ENCODE measurements at regions not wholly inside any gene's neighbourhood (a gene's known extent, or its start where the extent isn't known, plus 50 kb on each side); places are given as distances from the start of the nearest gene placed in this dataset.

- no peak for DNase-seq (ENCODE audit: low spot score)
Measured at GRCh38 chrX:131894995-131895394, 128.1 kb upstream of the STK26 start.

DNA sequence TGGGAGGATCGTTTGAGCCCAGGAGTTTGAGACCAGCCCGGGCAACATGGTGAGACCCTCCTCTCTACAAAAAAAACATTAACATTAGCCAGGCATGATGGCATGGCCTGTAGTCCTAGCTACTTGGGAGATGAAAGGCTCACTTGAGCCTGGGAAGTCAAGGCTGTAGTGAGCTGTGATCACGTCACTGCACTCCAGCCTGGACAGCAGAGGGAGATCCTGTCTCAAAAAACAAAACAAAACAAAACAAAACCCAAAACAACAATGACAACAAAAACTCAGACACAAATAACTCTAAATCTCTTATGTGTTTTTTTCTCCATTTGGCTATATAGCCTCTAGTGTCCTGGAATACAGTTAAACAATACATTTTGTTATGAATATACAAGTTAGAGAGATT, 127.3 kb upstream of the STK26 start:
- no peak for DNase-seq (ENCODE audit: low spot score)

GRCh38 chrX:131901546-131901945, 121.6 kb upstream of the STK26 start:
- DNase-seq (ENCODE audit: low spot score) = no peak

GRCh38 chrX:131907488-131908314, 115.4 kb upstream of the STK26 start:
- DNase-seq (ENCODE audit: low spot score) = no peak

DNA sequence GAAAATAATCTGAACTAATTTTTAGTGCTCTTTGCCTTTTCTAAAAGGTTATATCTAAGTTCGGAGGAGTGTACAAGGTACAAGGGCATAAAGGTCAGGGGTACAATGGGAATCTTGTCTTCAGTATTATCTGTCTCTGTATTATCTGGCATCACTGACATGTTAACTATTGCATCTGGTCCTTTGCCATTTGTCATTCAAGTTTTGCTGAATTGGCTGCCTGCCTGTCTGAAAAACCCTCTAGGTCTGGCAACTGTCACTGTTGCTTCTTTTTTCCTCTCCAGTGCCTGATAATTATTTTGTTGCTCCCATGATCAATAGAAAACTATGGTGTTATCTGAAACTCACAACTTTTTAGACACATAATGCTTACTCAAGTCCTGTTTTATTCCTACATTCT, 112.5 kb upstream of the STK26 start:
- DNase-seq (ENCODE audit: low spot score) = no peak

DNA sequence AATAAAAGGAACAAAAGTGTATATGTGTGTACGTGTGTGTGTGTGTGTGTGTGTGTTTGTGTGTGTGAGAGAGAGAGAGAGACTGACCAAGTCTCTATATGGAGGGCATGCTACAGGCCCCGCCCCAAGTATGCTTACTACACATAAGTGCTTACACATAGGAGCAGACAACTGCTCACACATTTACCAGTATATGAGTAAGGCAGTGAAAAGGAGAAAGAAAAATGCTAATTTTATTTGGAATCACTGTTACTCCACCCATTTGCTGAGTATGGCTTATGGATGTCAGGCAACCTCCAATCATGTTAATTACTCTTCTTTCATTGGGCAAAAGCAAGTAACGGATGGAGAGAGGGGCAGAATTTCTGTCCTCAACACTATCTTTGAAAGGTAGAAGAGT, 107.6 kb upstream of the STK26 start:
- no peak for DNase-seq (ENCODE audit: low spot score)

- no peak for DNase-seq (ENCODE audit: low spot score)
Measured at GRCh38 chrX:131917588-131917987, 105.5 kb upstream of the STK26 start.

DNA sequence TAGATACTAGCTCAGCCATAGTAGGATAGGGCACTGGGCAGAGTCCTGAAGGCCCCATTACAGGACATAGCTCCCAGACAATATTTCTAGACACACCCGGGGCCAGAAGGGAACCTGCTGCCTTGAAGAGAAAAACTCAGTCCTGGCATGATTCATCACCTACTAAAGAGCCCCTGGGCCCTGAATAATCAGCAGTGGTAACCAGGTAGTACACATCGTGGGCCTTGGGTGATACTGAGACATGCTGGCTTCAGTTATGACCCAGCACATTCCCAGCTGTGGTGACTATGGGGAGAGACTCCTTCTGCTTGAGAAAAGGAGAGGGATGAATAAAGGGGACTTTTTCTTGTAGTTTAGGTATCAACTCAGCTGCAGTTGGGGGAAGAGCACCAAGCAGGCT, 104.3 kb upstream of the STK26 start:
- DNase-seq (ENCODE audit: low spot score) = no peak

- no peak for DNase-seq (ENCODE audit: low spot score)
Measured at GRCh38 chrX:131923614-131924250, 99.4 kb upstream of the STK26 start.

DNA sequence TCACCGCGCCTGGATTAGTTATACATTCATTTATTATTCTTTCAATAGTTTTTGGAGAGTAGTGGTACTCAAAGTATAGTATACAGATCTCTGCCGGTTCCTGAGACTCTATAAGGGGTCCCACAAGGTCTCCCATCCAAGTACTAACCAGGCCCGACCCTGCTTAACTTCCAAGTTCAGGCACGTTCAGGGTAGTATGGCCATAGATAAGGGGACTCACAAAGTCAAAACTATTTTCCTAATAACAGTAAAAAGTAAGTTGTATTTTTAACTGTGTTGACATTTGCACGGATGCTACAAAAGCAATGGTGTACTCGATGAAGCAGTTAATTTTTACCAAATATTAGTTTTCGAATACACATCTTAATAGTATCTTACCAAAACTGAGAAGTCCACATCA, 84.4 kb upstream of the STK26 start:
- no peak for DNase-seq (ENCODE audit: low spot score)

DNA sequence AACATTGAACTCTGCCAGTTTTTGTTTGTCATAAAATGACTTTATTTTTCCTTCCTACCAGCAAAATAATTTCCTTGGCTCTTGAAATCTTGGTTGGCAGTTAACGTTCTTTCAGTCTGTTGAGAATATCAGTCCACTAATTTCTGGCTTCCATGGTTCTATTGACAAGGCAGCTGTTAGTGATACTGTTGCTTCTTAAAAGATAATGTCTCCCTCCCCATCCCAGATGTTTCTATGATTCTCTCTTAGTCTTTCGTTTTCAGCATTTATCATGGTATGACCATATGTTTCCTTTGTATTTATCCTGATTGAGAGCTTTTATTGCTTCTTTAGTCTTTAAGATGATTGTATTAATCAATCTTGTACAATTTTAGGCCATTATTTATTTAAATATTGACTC, 81.1 kb upstream of the STK26 start:
- DNase-seq (ENCODE audit: low spot score) = no peak

- DNase-seq (ENCODE audit: low spot score) = no peak
Measured at GRCh38 chrX:131944936-131945902, 77.9 kb upstream of the STK26 start.

DNA sequence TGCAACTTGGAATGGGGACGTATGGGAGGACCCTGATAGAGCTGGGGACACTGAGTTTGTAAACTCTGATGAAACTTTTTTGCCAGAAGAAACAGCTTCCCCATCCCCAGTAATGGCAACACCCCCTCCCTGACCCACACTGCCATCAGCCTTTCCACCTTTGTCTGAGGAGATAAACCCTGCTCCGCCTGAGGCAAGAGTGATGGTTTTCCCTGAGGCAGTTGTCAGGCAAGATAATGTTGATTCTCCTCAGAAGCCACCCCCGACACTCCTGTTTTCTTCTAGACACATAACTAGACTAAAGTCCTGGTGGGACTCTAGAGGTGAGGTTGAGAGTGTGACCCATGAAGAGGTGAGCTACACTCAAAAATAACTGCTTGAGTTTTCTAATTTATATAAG, 71.9 kb upstream of the STK26 start:
- no peak for DNase-seq (ENCODE audit: low spot score)

DNA sequence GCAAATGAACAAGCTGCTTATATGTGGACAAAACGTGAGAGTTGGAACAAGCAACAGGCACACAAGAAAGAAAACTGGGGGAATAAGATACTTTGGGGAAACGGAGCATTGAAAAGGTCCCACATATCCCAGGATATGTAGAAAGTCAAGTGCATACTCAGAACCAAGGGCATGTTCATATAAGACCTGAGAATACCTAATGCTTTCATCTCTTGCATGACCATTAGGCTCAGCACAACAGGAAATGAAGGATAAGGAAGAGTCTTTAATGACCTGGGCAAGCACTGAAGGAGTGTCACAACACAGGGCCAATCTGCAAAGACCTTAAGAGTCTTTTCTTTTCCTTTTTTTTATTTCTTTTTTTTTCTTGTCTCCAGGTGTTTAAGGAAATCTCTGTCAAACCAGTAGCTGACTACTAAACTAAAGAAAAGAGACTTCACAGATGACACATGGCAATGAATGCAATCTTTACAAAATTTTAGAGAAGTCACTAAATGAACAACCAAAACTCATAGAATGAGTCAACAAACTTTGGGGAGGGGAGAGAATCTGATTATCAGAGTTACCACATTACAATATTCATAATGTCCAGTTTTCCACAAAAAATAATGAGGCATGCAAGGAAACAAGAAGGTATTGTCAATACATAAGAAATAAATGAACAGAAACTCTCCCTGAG, 67.9 kb upstream of the STK26 start:
- peak; percentile 47 for DNase-seq (ENCODE audit: low spot score)

- DNase-seq (ENCODE audit: low spot score) = no peak
Measured at GRCh38 chrX:131958724-131959123, 64.4 kb upstream of the STK26 start.

DNA sequence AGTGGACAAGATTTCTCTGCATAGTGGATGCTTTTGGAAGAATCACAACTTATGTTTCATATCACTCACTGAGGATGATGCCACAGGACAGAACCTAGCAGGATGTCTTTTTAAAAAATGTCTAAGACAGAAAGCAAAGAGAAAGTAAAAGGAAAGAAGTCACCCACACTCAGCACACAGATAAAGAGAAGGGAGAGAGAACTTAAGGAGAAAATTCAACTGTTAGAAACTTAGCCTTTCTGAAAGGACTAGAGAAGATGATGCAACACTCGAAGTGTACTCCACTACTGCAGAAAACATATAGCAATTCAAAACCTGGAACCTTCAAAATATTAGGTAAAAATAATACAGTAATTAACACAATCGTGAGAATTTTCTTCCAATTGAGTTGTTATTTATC, 52.8 kb upstream of the STK26 start:
- no peak for DNase-seq (ENCODE audit: low spot score)
